Hematopoietic multipotent progenitor cell treated with erythropoietin and hydrocortisone succinate and interleukin-3 and kit ligand, for 17 days (in vitro differentiated cells): ENCODE measurements at regions not wholly inside any gene's neighbourhood (a gene's known extent, or its start where the extent isn't known, plus 50 kb on each side); places are given as distances from the start of the nearest gene placed in this dataset.
"Not testable (repeated sequence)": the region's sequence is repeated elsewhere in the genome, so short reads cannot be mapped to it uniquely, and the experiment has no call there.

Experiments used
- DNase-seq: peaks from one replicate; pipeline ENCODE4 v3.0.0-alpha.2; 2015; ENCODE audit warnings: low spot score

DNA sequence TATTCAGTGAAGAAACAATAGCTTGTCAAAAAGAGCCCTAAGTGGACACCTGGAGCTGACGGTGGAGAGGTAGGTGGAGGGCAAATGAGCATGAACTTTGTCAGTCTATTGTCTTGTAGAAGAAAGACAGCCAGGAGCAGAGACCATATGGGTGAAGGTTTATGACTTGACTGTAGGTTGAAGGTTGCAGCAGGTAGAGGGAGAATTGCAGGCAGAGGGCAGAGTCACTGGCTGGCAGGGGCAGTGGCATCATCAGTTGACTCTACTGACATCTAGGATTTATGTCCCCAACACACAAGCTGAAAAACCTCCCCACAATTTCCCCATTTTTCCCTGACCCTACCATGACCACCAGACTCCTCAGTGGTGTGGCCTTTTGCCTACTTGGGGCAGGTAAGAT, 243.6 kb upstream of the PRSS58 start:
- DNase-seq = no peak

DNA sequence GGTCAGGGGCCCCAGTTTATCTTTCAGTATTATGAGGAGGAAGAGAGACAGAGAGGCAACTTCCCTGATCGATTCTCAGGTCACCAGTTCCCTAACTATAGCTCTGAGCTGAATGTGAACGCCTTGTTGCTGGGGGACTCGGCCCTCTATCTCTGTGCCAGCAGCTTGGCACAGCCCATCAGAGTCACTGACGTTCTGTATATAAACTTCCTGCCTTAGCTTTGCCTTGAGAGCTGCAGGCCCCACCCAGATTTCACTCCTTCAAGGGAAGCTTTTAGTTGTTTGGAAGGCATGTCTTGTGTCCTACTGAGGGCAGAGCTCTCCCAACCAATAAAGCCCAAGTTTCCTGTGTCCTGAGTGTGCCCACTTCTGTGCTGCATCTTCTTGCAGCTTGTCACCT, 242.5 kb upstream of the PRSS58 start:
- no peak for DNase-seq

DNA sequence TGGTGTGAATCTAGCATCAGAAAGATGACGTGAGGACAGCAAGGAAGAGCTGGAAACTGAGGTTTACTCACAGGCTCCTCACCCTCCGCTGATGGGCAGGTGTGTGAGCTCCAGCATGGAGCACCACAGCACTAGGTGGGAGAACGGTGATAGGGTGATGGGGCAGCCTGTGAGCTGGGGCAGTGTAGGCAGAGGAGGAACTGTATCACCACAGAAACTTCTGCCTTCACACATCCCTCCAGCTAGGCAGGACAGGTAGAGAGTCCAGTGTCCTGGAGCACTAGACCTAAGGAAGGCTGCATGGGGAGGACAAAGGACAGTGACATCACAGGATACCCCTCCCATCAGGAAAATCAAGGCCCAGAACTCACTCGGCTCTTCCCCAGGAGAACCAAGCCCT, 241.8 kb upstream of the PRSS58 start:
- no peak for DNase-seq

DNA sequence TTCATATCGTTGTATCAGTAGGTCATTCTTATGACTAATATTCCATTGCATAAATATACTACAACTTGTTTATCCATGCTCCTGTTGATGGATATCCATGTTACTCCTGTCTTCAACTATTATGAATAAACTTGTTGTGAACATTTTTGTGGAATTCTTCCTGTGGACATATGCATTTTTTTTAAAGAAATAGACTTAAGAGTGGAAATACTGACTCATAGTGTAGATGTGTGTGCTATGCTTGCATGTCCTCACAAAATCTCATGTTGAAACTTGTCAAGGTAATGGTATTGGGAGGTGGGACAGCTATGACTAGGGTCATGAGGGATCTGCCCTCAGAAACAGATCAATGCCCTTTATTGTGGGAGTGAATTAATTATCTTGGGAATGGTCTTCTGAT, 240.5 kb upstream of the PRSS58 start:
- DNase-seq = no peak

DNA sequence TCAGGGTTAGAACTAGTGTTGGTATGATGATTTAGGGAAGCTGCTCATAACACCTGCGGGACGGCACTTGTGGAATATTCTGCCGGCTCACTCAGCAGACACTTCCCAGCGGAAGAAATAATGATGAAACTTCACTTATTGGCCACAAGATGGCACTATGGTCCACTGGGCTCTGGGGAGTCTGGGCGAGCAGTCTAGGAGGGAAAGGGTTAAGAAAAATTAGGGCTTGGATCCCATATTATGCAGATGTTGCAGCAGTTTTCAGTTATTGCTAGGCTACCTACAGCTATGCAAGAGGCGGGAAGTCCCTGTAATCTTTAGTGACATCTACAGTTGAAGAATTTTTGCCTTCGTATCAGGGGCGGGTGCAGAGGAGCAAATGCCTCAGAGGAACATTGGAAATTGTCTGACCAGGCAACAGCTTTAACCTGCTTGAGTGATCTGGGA, 238.7 kb upstream of the PRSS58 start:
- peak; percentile 53 for DNase-seq

DNA sequence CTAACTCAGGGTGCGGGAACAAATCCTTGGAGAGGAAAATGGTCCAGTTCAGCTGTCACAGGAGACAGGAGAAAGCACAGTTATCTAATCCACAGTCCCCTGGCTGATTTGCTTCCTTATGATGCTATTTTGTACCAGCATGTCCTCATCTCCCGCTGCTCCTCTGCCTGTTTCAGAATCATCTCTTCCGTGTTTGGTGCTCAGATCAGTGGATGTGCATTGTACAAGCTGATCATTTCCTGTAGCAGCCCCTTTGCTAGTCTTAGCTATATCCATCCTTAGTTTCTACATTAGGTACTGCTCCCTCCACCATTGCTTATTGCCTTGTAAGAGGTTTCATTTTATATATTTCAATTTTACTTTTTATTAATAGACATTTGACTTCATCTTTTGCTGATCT, 238.0 kb upstream of the PRSS58 start:
- DNase-seq = not testable (repeated sequence)

DNA sequence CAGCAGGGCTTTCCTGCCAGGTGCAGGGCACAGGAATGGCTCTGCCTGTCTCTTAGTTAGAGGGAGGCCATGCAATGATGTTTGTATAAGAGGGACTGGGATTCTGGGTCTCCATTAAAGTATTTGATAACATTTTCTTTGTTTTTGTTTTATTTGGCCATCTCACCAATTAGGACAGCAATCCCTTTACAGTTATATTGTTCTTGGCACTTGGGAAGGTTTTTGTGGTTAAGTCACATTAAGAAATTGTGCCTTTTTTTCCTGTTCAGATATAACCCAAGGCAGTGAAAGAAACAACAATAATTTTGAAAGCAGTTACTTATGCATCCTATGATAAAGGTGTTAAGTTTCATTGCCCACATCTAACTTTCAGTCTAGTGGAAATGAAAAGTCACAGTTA, 237.4 kb upstream of the PRSS58 start:
- not testable (repeated sequence) for DNase-seq

DNA sequence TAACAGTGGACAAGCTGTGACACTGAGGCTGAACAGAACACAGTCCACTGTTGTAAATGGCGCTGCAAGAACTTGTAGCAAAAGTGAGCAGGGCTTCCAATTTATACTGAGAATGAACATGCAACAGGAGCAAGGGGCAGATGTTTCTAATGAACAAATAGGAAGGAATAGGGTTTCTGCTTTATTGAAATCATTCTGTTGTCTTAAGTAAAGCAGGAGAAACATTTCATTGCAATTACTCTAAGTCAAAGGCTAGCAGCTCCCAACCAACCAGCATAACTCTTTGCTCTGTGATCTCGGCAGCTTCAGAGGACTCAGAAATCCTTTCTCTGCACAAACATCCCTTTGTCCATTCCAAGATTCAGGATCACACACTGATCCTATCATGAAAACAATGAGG, 236.2 kb upstream of the PRSS58 start:
- no peak for DNase-seq

DNA sequence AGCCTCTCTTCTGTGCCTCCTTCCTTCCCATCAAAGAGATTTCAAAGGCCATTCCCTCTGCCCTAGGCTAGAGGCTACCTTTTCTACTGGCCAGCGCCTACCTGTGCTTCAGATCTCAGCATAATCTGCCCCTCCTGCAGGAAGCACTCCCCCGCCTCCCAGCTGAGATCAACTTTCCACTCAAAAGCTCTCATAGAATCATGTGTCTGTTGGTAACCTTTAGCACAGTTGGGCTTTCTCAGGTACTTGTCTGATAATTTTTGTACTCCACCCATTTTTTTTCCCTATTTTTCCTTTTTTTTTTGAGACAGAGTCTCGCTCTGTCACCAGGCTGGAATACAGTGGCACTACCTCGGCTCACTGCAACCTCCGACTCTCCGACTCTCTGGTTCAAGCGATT, 231.0 kb upstream of the PRSS58 start:
- no peak for DNase-seq

DNA sequence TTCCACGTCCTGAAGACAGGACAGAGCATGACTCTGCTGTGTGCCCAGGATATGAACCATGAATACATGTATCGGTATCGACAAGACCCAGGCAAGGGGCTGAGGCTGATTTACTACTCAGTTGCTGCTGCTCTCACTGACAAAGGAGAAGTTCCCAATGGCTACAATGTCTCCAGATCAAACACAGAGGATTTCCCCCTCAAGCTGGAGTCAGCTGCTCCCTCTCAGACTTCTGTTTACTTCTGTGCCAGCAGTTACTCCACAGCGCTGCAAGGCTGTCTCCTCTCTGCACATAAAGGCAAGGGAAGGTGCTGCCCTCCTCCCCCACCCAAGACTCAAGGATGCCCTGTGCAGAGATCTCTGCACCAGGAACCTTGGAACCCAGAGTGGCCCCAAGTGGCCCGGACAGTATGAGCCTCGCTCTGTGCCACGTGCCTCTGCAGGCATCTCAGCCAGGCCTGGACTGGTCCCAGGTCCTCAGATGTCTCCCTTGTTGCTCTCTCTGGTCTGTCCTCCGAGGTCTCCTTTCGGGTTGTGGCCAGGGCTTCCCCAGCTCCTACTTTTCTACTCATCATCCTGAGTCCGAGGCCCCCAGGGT, 230.3 kb upstream of the PRSS58 start:
- no peak for DNase-seq

DNA sequence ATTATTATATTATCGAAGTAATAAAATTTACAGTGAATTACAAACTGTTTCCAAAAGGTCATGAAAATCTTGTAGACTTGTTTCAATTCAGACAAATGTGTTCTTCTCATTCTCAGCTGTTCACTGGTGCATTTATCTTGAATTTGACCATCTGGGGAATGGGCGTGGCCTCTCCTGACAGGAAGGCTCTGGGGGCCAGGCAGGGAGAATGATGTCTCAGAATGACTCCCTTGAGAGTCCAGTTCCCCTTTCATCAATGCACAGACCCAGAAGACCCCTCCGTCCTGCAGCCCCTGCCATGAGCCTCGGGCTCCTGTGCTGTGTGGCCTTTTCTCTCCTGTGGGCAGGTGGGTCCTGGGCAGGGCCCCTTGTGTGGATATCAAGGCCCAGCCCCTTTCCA, 229.7 kb upstream of the PRSS58 start:
- DNase-seq = not testable (repeated sequence)

DNA sequence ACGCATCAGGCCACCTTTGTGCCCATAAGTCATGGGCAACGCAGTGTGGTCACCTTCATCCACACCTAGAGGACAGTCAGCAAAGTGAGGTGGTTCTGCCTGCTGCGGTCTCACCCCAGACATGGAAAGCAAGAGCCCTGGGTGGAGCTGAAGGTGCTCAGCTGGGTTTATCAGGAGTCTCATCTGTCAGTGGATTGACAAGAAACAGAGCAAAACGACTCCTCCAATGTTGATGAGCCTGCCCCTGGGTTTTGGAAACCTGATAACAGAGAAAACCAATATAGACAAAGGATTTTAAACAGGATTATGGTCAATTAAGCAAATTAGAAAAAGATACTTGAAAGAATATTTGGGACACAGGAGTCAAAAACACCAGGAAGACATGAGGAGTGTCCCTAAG, 229.3 kb upstream of the PRSS58 start:
- no peak for DNase-seq

DNA sequence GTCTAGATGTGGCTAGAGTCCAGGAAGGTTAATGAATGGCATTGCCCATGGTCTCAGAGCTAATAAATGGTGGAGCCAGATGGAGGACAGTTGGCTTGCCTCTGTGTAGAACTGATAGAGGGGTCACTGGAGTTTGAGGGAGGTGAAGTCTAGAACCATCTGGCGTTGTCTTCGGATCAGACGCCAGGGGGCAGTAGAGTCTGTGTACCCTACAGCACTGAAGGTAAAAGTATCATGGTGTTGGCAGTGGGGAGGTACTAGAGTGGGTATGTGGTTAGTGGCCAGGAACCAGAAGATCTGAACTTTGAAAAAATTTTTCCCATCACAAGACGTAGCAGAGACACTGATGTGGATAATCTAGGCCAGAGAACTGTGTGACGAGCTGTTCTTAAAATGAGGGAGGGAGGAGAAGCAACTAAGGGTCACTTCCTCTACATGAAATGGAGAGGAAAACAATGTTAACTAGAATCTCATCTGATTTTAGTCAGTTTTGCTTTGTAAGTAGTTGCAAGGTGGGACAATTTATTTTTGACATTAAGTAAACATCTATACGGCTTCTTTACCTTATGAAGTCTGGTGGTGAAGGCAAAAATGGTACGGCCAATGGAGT, 227.9 kb upstream of the PRSS58 start:
- peak; percentile 34 for DNase-seq

DNA sequence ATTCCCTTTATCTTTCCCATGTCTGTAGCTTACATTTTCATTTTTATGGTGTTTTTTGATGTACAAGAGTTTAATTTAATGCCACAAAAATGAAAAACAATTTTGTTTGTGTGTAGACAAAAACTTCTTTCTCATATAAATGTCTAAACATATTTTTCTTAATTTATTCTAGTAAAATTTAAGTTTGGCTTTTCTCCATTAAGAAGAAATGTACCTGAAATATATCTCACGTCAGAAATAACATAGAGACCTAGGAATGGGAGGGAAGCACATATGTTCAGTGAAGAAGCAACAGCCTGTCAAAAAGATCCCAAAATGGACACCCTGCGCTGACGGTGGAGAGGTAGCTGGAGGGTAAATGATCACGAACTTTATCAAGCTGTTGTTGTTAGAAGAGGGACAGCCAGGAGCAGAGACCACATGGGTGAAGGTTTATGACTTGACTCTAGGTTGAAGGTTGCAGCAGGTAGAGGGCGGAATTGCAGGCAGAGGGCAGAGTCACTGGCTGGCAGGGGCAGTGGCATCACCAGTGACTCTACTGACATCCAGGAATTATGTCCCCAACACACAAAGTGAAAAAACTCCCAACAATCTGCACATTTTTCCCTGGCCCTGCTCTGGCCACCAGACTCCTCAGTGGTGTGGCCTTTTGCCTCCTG, 225.9 kb upstream of the PRSS58 start:
- DNase-seq = no peak

DNA sequence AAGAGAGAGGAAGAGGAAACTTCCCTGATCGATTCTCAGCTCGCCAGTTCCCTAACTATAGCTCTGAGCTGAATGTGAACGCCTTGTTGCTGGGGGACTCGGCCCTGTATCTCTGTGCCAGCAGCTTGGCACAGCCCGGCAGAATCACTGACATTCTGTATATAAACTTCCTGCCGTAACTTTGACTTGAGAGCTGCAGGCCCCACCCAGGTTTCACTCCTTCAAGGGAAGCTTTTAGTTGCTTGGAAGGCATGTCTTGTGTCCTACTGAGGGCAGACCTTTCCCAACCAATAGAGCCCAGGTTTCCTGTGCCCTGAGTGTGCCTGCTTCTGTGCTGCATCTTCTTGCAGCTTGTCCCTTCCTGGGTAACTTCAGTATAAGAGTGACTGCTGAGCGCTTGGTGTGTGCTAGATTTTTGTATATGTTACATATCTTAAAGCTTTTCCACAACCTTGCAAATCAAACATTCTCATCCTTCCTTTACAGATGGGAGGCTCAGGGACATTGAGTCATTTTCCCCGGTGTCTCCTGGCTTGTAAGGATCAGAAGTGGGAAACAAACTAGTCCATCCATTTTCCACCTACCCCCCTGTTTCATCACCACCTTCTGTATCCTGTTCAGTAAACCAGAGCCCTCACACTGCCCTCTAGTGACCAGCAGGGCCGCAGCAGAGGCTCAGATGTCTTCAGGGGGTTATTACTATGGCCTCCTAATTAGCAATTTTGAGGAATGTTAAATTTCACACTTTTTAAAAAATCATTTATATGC, 225.2 kb upstream of the PRSS58 start:
- DNase-seq = peak; percentile 33

DNA sequence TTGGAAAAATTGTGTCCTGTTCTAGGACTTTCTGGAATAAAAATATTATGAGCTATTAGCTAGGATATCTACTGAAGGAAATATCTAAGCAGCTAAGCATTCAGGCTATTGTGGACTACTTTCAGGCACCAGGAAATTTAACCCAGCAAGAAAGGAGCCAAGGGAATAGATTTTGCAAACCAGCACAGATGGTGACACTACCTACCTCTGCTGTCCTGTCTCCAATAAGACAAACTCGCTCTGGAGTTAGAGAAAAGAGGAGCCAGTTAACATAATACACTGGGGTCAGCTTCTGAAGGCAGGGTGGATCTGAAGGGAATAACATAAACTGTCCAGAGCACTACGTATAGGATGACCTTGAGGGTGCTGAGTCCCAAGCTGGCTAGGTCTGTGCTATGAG, 223.7 kb upstream of the PRSS58 start:
- DNase-seq = no peak

DNA sequence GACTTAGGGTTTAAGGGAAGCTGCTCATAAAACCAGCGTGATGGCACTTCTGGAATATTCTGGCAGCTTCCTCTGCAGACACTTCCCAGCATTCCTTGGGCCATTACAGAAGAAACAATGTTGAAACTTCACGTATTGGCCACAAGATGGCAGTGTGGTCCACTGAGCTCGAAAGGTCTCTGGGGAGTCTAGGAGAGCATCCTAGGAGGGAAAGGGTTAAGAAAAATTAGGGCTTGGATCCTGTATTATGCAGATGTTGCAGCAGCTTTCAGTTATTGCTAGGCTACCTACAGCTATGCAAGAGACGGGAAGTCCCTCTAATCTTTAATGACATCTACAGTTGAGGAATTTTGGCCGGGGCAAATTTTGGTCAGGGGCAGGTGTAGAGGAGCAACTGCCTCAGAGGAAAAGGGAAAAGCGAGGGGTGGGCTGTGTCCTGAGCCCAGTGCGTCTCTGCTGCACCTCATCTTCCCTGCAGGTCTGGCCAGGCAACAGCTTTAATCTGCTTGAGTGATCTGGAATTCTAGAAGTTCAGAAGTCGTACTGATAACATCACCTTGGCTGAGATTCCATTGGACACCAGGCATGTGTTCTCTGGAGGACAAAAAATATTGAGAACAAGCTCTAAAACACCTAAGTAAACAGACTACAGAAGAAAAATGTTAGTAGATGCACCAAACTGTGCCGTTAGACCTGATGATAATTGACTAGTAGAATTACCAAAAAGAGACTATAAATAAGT, 220.8 kb upstream of the PRSS58 start:
- DNase-seq = peak; percentile 70

DNA sequence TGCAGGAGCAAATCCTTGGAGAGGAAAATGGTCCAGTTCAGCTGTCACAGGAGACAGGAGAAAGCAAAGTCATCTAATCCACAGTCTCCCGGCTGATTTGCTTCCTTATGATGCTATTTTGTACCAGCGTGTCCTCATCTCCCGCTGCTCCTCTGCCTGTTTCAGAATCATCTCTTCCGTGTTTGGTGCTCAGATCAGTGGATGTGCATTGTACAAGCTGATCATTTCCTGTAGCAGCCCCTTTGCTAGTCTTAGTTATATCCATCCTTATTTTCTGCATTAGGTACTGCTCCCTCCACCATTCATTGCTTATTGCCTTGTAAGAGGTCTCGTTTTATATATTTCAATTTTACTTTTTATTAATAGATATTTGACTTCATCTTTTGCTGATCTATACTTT, 219.9 kb upstream of the PRSS58 start:
- DNase-seq = not testable (repeated sequence)

DNA sequence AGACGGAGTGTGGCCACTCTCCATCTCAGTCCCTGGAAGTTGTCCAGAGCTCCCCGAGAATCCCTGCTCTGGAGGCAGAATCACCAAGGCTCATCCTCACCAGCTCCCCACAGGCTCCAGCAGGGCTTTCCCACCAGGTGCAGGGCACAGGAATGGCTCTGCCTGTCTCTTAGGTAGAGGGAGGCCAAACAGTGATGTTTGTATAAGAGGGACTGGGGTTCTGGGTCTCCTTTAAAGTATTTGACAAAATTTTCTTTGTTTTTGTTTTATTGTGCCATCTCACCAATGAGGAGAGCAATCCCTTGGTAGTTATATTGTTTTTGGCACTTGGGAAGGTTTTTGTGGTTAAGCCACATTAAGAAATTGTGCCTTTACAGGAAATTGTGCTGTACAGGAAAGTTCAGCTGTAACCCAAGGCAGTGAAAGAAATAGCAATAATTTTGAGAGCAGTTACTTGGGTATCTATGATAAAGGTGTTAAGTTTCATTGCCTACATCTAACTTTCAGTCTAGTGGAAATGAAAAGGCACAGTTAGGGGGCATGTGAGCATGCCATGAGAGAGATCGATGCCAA, 219.3 kb upstream of the PRSS58 start:
- no peak for DNase-seq

DNA sequence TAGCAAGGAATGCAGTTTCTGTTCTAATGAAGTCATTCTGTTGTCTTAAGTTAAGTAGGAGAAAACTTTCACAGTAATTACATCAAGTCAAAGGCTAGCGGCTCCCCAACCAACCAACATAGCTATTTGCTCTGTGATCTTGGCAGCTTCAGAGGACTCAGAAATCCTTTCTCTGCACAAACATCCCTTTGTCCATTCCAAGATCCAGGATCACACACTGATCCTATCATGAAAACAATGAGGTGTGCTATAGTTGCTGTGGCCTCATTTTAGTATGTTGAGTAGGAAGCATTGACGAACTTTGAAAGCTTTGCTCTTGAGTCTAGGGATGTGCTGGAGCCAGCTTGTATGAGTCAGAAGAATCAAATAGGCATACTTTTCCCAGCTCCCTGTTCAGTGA, 218.2 kb upstream of the PRSS58 start:
- no peak for DNase-seq

DNA sequence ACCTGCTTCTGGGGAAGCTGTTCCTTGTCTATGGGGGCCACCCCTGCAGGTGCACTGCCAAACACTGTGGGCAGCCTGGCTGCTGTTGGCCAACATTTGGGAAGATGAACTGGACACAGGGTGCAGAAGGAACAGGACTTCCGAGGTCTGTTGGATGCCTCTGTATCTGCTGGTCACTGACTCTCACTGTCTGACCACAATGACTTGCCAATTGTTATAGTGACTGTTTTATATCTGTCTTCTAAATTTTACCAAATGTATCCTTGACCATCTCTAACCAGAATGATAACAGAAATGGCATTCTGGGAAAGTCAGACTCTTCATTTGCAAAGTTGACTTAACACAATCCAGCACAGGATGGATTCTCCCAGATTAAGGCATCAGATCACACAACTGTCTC, 214.0 kb upstream of the PRSS58 start:
- no peak for DNase-seq

DNA sequence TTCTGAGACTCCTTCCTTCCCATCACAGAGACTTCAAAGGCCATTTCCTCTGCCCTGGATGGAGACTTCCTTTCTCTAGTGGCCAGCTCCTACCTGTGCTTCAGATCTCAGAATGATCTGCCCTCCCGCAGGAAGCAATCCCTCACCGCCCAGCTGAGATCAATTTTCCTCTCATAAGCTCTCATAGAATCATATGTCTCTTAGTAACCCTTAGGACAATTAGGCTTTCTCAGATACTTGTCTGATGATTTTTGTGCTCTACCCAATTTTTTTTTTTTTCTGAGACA, 212.6 kb upstream of the PRSS58 start:
- no peak for DNase-seq
